ENCODE measurements at regions not wholly inside any gene's neighbourhood (a gene's known extent, or its start where the extent isn't known, plus 50 kb on each side); places are given as distances from the start of the nearest gene placed in this dataset.
A peak's percentile ranks its signal among the peaks of the same experiment; 100 is the strongest.

- in situ Hi-C loops (cut with HindIII; ENCODE audit: low sequenced_read_pairs) = no loop called here
- TF ChIP-seq CTCF (IDR thresholded peaks at IDR 0.05; ENCODE audit: low read depth, low read length) = no peak
- H3K4me3 ChIP-seq (ENCODE audit: low read depth, low read length) = no peak overlapping the region
- DNase-seq (ENCODE audit: low read depth, low spot score) = no peak
Observed at GRCh38 chr2:223389624-223390023, 212.5 kb downstream of the SCG2 start.

- in situ Hi-C loops (cut with HindIII; ENCODE audit: low sequenced_read_pairs) = no loop called here
- no peak overlapping the region for H3K4me3 ChIP-seq (ENCODE audit: low read depth, low read length)
- TF ChIP-seq CTCF (IDR thresholded peaks at IDR 0.05; ENCODE audit: low read depth, low read length) = no peak
- no peak for DNase-seq (ENCODE audit: low read depth, low spot score)
Observed at GRCh38 chr2:223396993-223397392, 205.2 kb downstream of the SCG2 start.

- DNase-seq (ENCODE audit: low read depth, low spot score) = no peak
- TF ChIP-seq CTCF (IDR thresholded peaks at IDR 0.05; ENCODE audit: low read depth, low read length) = no peak
- H3K4me3 ChIP-seq (ENCODE audit: low read depth, low read length) = no peak overlapping the region
- in situ Hi-C loops (cut with HindIII; ENCODE audit: low sequenced_read_pairs) = no loop called here
Observed at GRCh38 chr2:223399357-223399957, 202.7 kb downstream of the SCG2 start.

- DNase-seq (ENCODE audit: low read depth, low spot score) = no peak
- H3K4me3 ChIP-seq (ENCODE audit: low read depth, low read length) = no peak overlapping the region
- TF ChIP-seq CTCF (IDR thresholded peaks at IDR 0.05; ENCODE audit: low read depth, low read length) = no peak
- in situ Hi-C loops (cut with HindIII; ENCODE audit: low sequenced_read_pairs) = no loop called here
Observed at GRCh38 chr2:223404616-223405015, 197.5 kb downstream of the SCG2 start.

- in situ Hi-C loops (cut with HindIII; ENCODE audit: low sequenced_read_pairs) = no loop called here
Observed at GRCh38 chr2:223414646-223415045, 187.5 kb downstream of the SCG2 start.

GRCh38 chr2:223415071-223415470, 187.1 kb downstream of the SCG2 start:
- H3K4me3 ChIP-seq (ENCODE audit: low read depth, low read length) = no peak overlapping the region
- in situ Hi-C loops (cut with HindIII; ENCODE audit: low sequenced_read_pairs) = no loop called here
- TF ChIP-seq CTCF (IDR thresholded peaks at IDR 0.05; ENCODE audit: low read depth, low read length) = no peak
- DNase-seq (ENCODE audit: low read depth, low spot score) = no peak

More at GRCh38 chr2:223414646-223415045, 187.5 kb downstream of the SCG2 start:
- no peak overlapping the region for H3K4me3 ChIP-seq (ENCODE audit: low read depth, low read length)
- DNase-seq (ENCODE audit: low read depth, low spot score) = peak; percentile 76
- no peak for TF ChIP-seq CTCF (IDR thresholded peaks at IDR 0.05; ENCODE audit: low read depth, low read length)
